ENCODE measurements at regions not wholly inside any gene's neighbourhood (a gene's known extent, or its start where the extent isn't known, plus 50 kb on each side); places are given as distances from the start of the nearest gene placed in this dataset.

- no peak overlapping the region for H3K27ac ChIP-seq (ENCODE audit: low read length)
- H3K27me3 ChIP-seq (ENCODE audit: control insufficient read depth, insufficient read depth), result no peaks in the 10 kb centered on the region
- H3K4me3 ChIP-seq (ENCODE audit: low read length), result no peak overlapping the region
- WGBS, result 64% methylated on average over 4 of the region's 4 CpGs
- ATAC-seq (no peak), DNase-seq (no peak)
- no peaks in the 10 kb centered on the region for H3K4me1 ChIP-seq (ENCODE audit: control insufficient read depth, insufficient read depth, low read length)
- H3K9me3 ChIP-seq (ENCODE audit: control insufficient read depth, low read length), result no peaks in the 10 kb centered on the region
- intact Hi-C loops (cut with DNase I), result no loop called here
Observed at GRCh38 chr4:181259081-181259709, 984.0 kb upstream of the TENM3 start.

DNA sequence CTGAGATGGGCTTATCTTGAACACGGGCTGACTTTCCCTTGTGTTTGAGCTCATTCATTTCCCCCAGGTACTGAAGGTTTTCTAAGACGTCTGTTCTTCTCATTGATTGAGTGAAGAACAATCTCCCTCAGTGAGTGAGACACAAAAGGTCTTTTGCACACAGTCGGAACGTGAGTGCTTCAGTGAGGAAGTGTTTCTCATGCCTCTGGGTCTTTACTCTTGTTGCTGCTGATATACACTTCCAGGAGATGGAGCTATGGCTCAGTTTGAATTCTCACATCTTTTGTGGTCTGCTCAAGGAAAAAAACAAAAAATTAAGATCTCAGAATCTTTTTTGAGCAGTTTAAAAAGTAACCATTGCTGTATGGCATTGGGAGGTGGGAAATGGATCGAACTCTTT is 981.9 kb upstream of the TENM3 start:
- DNase-seq, result no peak
- no peak overlapping the region for H3K27ac ChIP-seq (ENCODE audit: low read length)
- no peak overlapping the region for H3K4me3 ChIP-seq (ENCODE audit: low read length)
- no peaks in the 10 kb centered on the region for H3K9me3 ChIP-seq (ENCODE audit: control insufficient read depth, low read length)
- H3K27me3 ChIP-seq (ENCODE audit: control insufficient read depth, insufficient read depth), result no peaks in the 10 kb centered on the region
- no peaks in the 10 kb centered on the region for H3K4me1 ChIP-seq (ENCODE audit: control insufficient read depth, insufficient read depth, low read length)
- intact Hi-C loops (cut with DNase I), result loop anchor here in 3 of 4 donors (5.0 to 10.0 kb wide), 2 partner anchors 264 to 266 kb away; no protein-coding TSS in a partner anchor
- no peak for ATAC-seq
- 12% methylated on average over 5 of the region's 5 CpGs for WGBS

GRCh38 chr4:181264893-181265292 is 978.3 kb upstream of the TENM3 start:
- Histone ChIP-seq H3K4me1 (ENCODE audit: control insufficient read depth, insufficient read depth, low read length) (no peaks in the 10 kb centered on the region), H3K4me3 (ENCODE audit: low read length) (no peak overlapping the region), H3K27me3 (ENCODE audit: control insufficient read depth, insufficient read depth) (no peaks in the 10 kb centered on the region), H3K9me3 (ENCODE audit: control insufficient read depth, low read length) (no peaks in the 10 kb centered on the region), H3K27ac (ENCODE audit: low read length) (no peak overlapping the region)
- intact Hi-C loops (cut with DNase I), result loop anchor here in 3 of 4 donors (5.0 to 10.0 kb wide), 2 partner anchors 260 to 262 kb away; no protein-coding TSS in a partner anchor
- WGBS, result 45% methylated on average over 9 of the region's 9 CpGs
- no peak for ATAC-seq
- DNase-seq, result no peak

- Histone ChIP-seq H3K9me3 (ENCODE audit: control insufficient read depth, low read length) (no peaks in the 10 kb centered on the region), H3K27ac (ENCODE audit: low read length) (no peak overlapping the region), H3K4me1 (ENCODE audit: control insufficient read depth, insufficient read depth, low read length) (no peaks in the 10 kb centered on the region), H3K27me3 (ENCODE audit: control insufficient read depth, insufficient read depth) (no peaks in the 10 kb centered on the region), H3K4me3 (ENCODE audit: low read length) (no peak overlapping the region)
- ATAC-seq (no peak), DNase-seq (no peak)
- intact Hi-C loops (cut with DNase I), result loop anchor here in 1 of 4 donors (10.0 kb wide), 1 partner anchor 259 kb away; no protein-coding TSS in a partner anchor
- 60% methylated on average over 4 of the region's 4 CpGs for WGBS
Observed at GRCh38 chr4:181265370-181265769, 977.8 kb upstream of the TENM3 start.

DNA sequence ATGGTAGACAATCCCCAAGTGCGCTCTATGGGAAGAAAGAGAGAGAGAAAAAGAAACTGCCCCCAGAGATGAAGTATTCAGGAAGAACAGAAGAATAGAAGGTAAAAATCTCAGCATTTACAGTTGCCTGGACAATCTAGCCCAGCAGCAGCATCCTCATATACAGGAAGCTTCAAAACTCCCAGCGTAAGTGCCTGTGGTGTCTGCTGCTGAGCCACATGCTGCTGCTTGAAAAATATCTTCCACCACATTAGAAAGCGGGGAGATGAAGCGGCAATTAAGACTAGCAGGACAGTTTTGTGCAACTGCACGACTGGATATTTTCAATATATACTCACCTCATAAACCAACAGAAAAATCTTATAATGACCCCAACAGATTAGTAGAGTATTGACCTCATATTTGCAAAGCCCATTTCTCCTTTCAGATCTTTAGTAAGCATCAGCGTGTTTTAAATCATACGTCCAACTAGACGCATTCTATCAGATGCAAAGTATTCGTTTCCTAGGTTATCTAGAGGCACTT is 972.0 kb upstream of the TENM3 start:
- intact Hi-C loops (cut with DNase I), result no loop called here
- no peaks in the 10 kb centered on the region for H3K27me3 ChIP-seq (ENCODE audit: control insufficient read depth, insufficient read depth)
- H3K4me3 ChIP-seq (ENCODE audit: low read length), result no peak overlapping the region
- no peak overlapping the region for H3K27ac ChIP-seq (ENCODE audit: low read length)
- ATAC-seq, result no peak
- no peaks in the 10 kb centered on the region for H3K9me3 ChIP-seq (ENCODE audit: control insufficient read depth, low read length)
- no peaks in the 10 kb centered on the region for H3K4me1 ChIP-seq (ENCODE audit: control insufficient read depth, insufficient read depth, low read length)
- DNase-seq, result no peak
- 47% methylated on average over 9 of the region's 9 CpGs for WGBS

GRCh38 chr4:181272422-181272821 is 970.8 kb upstream of the TENM3 start:
- Histone ChIP-seq H3K4me3 (ENCODE audit: low read length) (no peak overlapping the region), H3K4me1 (ENCODE audit: control insufficient read depth, insufficient read depth, low read length) (no peaks in the 10 kb centered on the region), H3K9me3 (ENCODE audit: control insufficient read depth, low read length) (no peaks in the 10 kb centered on the region), H3K27me3 (ENCODE audit: control insufficient read depth, insufficient read depth) (no peaks in the 10 kb centered on the region), H3K27ac (ENCODE audit: low read length) (no peak overlapping the region)
- no peak for DNase-seq
- peak; percentile 67 to 70 for ATAC-seq
- intact Hi-C loops (cut with DNase I), result no loop called here
- WGBS, result 30% methylated on average over 4 of the region's 4 CpGs

DNA sequence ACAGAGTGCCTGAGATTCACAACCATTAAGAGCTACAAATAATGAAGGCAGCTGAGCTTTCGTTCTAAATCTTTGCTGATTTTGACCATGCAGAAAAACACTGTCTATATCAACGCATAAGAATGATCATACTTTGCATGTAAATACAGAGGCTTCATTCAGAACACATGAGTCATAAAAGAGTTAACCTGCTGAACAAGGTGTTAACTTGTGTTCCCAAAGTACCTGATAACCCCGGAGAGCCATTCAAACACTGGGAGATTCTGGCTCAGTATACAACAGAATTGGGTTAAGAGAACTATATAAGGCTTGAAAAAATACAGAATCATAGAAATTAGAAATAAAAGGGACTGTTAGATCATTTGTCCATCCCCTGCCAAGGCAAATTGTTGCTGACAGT is 964.3 kb upstream of the TENM3 start:
- intact Hi-C loops (cut with DNase I), result no loop called here
- WGBS, result 19% methylated on average over 3 of the region's 3 CpGs
- no peak for ATAC-seq
- H3K27me3 ChIP-seq (ENCODE audit: control insufficient read depth, insufficient read depth), result no peaks in the 10 kb centered on the region
- H3K27ac ChIP-seq (ENCODE audit: low read length), result no peak overlapping the region
- no peak for DNase-seq
- H3K4me3 ChIP-seq (ENCODE audit: low read length), result no peak overlapping the region
- no peaks in the 10 kb centered on the region for H3K9me3 ChIP-seq (ENCODE audit: control insufficient read depth, low read length)
- H3K4me1 ChIP-seq (ENCODE audit: control insufficient read depth, insufficient read depth, low read length), result no peaks in the 10 kb centered on the region

GRCh38 chr4:181281451-181281850 is 961.8 kb upstream of the TENM3 start:
- 83% methylated on average over 9 of the region's 9 CpGs for WGBS
- no peaks in the 10 kb centered on the region for H3K27me3 ChIP-seq (ENCODE audit: control insufficient read depth, insufficient read depth)
- DNase-seq, result no peak
- H3K4me3 ChIP-seq (ENCODE audit: low read length), result no peak overlapping the region
- intact Hi-C loops (cut with DNase I), result no loop called here
- no peaks in the 10 kb centered on the region for H3K4me1 ChIP-seq (ENCODE audit: control insufficient read depth, insufficient read depth, low read length)
- H3K9me3 ChIP-seq (ENCODE audit: control insufficient read depth, low read length), result no peaks in the 10 kb centered on the region
- no peak for ATAC-seq
- H3K27ac ChIP-seq (ENCODE audit: low read length), result no peak overlapping the region

DNA sequence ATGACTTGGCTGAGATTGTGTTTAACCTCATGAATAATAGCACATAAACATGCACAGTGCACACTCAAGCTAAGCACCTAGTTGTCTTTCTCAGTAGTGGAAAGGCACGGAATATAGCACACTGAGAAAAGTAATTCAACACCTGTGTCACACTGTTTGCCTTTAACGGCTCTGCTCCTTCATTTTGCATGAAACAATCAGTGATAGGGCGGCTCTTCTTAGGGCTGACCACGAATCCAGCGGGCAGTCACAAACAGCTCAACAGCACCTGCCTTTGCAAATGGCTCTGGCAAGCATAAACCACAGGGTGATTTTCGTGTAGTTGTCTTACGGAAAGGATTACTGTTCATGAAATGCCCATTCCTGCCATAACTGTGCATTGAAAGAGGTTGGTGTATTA is 954.0 kb upstream of the TENM3 start:
- WGBS, result 56% methylated on average over 7 of the region's 7 CpGs
- H3K4me3 ChIP-seq (ENCODE audit: low read length), result no peak overlapping the region
- H3K4me1 ChIP-seq (ENCODE audit: control insufficient read depth, insufficient read depth, low read length), result peaks cover 3% of the 10 kb centered on the region
- ATAC-seq (no peak), DNase-seq (no peak)
- H3K9me3 ChIP-seq (ENCODE audit: control insufficient read depth, low read length), result no peaks in the 10 kb centered on the region
- H3K27ac ChIP-seq (ENCODE audit: low read length), result no peak overlapping the region
- intact Hi-C loops (cut with DNase I), result no loop called here
- no peaks in the 10 kb centered on the region for H3K27me3 ChIP-seq (ENCODE audit: control insufficient read depth, insufficient read depth)

DNA sequence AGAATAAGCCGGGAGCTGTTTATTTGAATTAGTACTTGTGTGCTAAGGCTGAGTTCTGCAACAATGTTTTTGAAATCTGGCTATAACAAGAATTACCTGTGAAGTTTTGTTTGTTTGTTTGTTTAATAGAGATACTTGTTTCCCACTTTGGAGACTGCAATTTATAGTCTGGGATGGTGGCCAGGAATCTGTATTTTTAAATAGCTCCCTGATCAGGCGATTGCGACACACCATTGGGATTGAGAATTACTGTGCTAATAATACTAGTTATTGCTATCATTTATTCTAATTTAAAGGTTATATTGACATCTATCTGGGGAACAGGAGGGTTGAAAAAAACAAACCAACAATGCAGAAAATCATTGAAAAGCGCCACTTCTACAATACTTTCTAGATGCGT is 951.6 kb upstream of the TENM3 start:
- H3K9me3 ChIP-seq (ENCODE audit: control insufficient read depth, low read length), result no peaks in the 10 kb centered on the region
- H3K27me3 ChIP-seq (ENCODE audit: control insufficient read depth, insufficient read depth), result no peaks in the 10 kb centered on the region
- ATAC-seq (no peak), DNase-seq (no peak)
- 73% methylated on average over 5 of the region's 5 CpGs for WGBS
- H3K27ac ChIP-seq (ENCODE audit: low read length), result no peak overlapping the region
- H3K4me1 ChIP-seq (ENCODE audit: control insufficient read depth, insufficient read depth, low read length), result peaks cover 3% of the 10 kb centered on the region
- H3K4me3 ChIP-seq (ENCODE audit: low read length), result no peak overlapping the region
- intact Hi-C loops (cut with DNase I), result no loop called here

GRCh38 chr4:181293014-181293413 is 950.2 kb upstream of the TENM3 start:
- peak overlapping the region; percentile 13 for H3K4me3 ChIP-seq (ENCODE audit: low read length)
- peak in 1 of 2 donors; percentile 45 for ATAC-seq
- 48% methylated on average over 3 of the region's 3 CpGs for WGBS

More at GRCh38 chr4:181293014-181293413, 950.2 kb upstream of the TENM3 start:
- no peaks in the 10 kb centered on the region for H3K9me3 ChIP-seq (ENCODE audit: control insufficient read depth, low read length)
- no peaks in the 10 kb centered on the region for H3K27me3 ChIP-seq (ENCODE audit: control insufficient read depth, insufficient read depth)
- intact Hi-C loops (cut with DNase I), result no loop called here
- H3K27ac ChIP-seq (ENCODE audit: low read length), result peak overlapping the region; percentile 72
- DNase-seq, result no peak
- H3K4me1 ChIP-seq (ENCODE audit: control insufficient read depth, insufficient read depth, low read length), result peaks cover 3% of the 10 kb centered on the region
